ENCODE measurements at regions not wholly inside any gene's neighbourhood (a gene's known extent, or its start where the extent isn't known, plus 50 kb on each side); places are given as distances from the start of the nearest gene placed in this dataset.

DNA sequence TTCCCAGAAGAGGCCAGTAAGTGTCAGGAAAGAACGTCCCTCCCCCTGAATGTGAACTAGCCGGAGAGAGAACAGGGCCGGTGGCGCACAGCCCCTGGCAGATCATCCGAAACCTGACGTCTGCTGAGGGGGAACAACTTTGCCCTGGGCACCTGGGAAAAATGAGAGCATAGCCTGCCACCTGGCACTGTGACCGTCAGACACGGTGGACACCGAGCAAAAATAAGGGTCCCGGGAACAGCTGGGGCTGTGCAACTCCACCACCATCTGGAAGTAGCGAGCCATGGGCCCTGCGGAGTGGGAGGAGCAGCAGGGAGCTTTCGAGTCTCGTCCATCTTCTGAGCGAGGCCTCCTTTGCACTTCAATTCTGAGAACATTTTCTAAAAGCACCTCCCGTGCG lies 110.8 kb downstream of the EDN3 start:
- ATAC-seq: no peak

DNA sequence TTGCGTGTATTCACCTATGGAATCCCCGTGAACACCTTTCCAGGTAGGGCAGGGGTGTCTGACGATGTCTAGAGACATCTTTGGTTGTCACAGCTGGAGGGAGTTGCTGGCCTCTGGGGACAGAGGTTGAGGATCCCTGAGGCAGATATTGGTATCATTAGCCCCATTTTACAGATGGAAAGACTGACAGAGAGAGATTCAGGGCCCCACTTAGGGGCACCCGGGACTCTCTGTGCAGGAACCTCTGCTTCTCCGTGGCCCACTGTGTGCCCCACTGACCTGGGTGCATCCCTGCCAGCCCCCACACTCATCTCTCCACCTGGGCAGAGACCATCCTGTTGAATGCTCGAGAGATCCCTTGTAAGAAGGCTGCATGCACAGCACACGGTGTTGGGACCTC lies 111.2 kb downstream of the EDN3 start:
- H3K27ac Mint-ChIP-seq: no peak overlapping the region
- H3K9me3 ChIP-seq (ENCODE audit: control insufficient read depth, low read length, poor library complexity, severe bottlenecking): no peaks in the 10 kb centered on the region
- DNase-seq (no peak), ATAC-seq (no peak)
- peaks cover 2% of the 10 kb centered on the region for H3K4me1 Mint-ChIP-seq
- peaks cover 27% of the 10 kb centered on the region for H3K27me3 Mint-ChIP-seq
- no peak overlapping the region for H3K4me3 Mint-ChIP-seq
- H3K36me3 Mint-ChIP-seq (ENCODE audit: low read depth): peaks cover 2% of the 10 kb centered on the region

More for the DNA sequence above, 110.8 kb downstream of the EDN3 start:
- Mint-ChIP-seq H3K36me3 (ENCODE audit: low read depth) (peaks cover 2% of the 10 kb centered on the region), H3K27me3 (peaks cover 28% of the 10 kb centered on the region), H3K4me1 (peaks cover 2% of the 10 kb centered on the region), H3K4me3 (no peak overlapping the region), H3K27ac (no peak overlapping the region)
- no peaks in the 10 kb centered on the region for H3K9me3 ChIP-seq (ENCODE audit: control insufficient read depth, low read length, poor library complexity, severe bottlenecking)
- DNase-seq: no peak

DNA sequence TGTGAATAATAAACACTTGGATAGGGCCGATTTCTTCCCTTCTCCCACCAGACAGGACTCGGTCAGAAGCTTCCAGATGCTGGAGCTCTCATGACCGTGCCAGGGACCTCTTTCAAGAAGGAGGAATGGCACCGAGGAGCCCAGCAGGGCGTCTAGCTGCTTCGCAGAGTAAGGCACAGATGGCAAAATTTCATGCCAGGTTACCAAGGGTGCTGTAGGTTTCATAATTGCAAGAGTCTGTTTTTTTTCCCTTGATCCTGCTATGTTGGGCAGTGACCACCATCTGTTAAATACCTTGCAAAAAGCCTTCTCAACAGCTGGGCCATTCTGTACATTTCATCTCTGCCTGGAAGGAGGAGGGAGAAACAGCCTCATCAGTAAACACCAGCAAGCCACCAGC lies 111.8 kb downstream of the EDN3 start:
- H3K27me3 Mint-ChIP-seq: peaks cover 31% of the 10 kb centered on the region
- peaks cover 2% of the 10 kb centered on the region for H3K36me3 Mint-ChIP-seq (ENCODE audit: low read depth)
- peaks cover 2% of the 10 kb centered on the region for H3K4me1 Mint-ChIP-seq
- H3K4me3 Mint-ChIP-seq: no peak overlapping the region
- ATAC-seq (no peak), DNase-seq (no peak)
- H3K9me3 ChIP-seq (ENCODE audit: control insufficient read depth, low read length, poor library complexity, severe bottlenecking): no peaks in the 10 kb centered on the region
- H3K27ac Mint-ChIP-seq: no peak overlapping the region

DNA sequence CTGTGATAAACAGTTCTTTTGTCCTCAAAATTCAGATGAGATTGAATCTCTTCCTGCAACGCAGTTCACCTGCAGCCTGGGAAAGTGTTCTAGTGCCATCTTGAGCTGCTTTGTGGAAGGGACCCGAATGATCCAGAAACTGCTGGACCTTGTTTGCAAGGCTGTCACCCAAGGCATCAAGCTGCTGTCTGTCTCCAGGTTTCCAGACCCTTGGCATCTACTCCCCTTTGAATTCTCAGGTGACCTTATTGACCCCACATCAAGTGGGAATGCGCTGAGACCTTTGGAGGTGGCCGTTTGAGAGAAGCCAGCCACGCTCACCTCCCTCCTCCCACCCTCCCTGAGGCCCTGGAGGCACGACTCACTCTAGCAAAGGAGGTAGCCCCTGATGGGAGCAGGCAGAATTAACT lies 112.5 kb downstream of the EDN3 start:
- peaks cover 4% of the 10 kb centered on the region for H3K36me3 Mint-ChIP-seq (ENCODE audit: low read depth)
- no peaks in the 10 kb centered on the region for H3K9me3 ChIP-seq (ENCODE audit: control insufficient read depth, low read length, poor library complexity, severe bottlenecking)
- ATAC-seq (no peak), DNase-seq (no peak)
- H3K4me1 Mint-ChIP-seq: peaks cover 2% of the 10 kb centered on the region
- H3K27me3 Mint-ChIP-seq: peaks cover 32% of the 10 kb centered on the region
- no peak overlapping the region for H3K4me3 Mint-ChIP-seq
- H3K27ac Mint-ChIP-seq: no peak overlapping the region

DNA sequence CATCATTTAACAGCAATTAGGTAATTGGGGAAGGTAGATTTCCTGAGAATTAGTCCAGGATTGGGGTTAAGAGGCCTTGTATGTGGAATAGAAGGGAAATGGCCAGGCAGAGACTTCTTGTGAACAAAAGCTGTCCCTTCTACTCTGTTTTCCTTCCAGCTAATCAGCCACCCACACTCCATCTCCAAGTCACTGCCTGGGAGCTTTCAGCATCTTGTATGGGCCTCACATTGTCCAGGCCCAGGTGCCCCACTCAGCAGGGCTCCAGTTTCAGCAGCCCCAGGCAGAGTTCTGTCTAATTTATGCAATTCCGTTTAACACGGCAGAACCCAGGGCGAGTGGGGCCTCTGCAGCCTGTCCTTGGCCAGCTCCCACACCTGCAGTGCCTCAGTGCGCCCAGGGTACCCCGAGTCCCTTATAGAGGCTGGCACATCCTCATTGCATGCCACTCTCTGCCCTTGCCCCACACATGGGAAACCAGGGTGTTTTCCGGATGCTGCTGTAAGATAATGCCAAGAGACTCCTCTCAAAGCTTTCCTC lies 113.0 kb downstream of the EDN3 start:
- H3K27me3 Mint-ChIP-seq: peaks cover 32% of the 10 kb centered on the region
- H3K4me1 Mint-ChIP-seq: peaks cover 2% of the 10 kb centered on the region
- ATAC-seq (no peak), DNase-seq (no peak)
- H3K4me3 Mint-ChIP-seq: no peak overlapping the region
- H3K27ac Mint-ChIP-seq: no peak overlapping the region
- H3K36me3 Mint-ChIP-seq (ENCODE audit: low read depth): peaks cover 4% of the 10 kb centered on the region
- H3K9me3 ChIP-seq (ENCODE audit: control insufficient read depth, low read length, poor library complexity, severe bottlenecking): no peaks in the 10 kb centered on the region

DNA sequence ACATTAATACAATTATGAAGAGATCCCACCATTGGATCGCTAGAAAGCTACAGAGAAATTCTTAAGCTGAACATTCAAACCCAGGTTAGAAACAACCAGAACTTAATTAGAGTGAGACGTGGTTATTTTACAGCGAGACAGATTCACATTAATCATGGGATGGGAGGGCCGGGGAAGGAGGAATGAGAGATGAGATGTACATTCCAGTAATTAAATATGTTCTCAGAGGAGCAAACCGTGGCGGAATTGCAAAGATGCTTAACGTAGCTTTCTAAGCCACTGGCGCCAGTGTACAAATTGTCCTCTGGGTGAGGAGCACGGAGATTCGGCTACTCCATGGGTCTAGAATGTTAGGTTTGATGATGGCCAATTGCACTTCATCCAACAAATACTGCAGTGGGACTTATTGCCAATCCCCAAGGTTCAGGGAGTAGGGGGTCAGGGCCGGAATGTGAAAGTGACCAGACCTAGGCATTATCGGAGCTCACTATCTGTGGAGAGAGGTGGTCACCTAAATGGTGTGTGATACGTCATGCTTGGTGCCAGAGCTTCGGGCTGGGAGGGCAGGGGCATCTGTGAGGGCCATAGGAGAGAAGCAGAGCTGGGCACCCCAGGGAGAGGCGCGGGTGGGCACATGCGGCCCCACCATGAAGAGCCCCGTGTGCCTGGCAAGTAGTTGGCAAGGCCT lies 114.7 kb downstream of the EDN3 start:
- peaks cover 2% of the 10 kb centered on the region for H3K4me1 Mint-ChIP-seq
- peaks cover 47% of the 10 kb centered on the region for H3K27me3 Mint-ChIP-seq
- ATAC-seq (no peak), DNase-seq (no peak)
- H3K4me3 Mint-ChIP-seq: no peak overlapping the region
- no peak overlapping the region for H3K27ac Mint-ChIP-seq
- H3K9me3 ChIP-seq (ENCODE audit: control insufficient read depth, low read length, poor library complexity, severe bottlenecking): no peaks in the 10 kb centered on the region
- peaks cover 4% of the 10 kb centered on the region for H3K36me3 Mint-ChIP-seq (ENCODE audit: low read depth)

DNA sequence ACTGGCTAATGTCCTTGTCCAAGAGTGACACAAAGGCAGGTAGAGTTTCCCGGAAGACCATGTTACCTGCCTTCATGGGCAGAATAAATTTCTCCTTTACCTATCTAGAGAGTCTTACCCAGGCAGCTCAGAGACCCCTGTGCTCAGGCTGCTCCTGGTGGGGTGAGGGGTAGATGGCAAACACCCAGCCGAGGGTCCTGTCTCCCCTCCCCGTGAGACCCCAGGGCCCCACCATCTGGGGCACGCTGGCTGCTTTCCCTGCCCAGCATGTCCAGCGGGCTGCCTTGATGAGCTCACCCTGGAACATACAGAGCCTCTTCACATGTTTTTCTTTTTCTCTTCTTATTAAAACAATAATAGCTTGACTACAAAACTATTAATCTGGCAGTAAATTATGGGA lies 116.5 kb downstream of the EDN3 start:
- Mint-ChIP-seq H3K4me3 (no peak overlapping the region), H3K36me3 (ENCODE audit: low read depth) (peaks cover 4% of the 10 kb centered on the region), H3K27me3 (peaks cover 43% of the 10 kb centered on the region), H3K4me1 (no peaks in the 10 kb centered on the region), H3K27ac (no peak overlapping the region)
- H3K9me3 ChIP-seq (ENCODE audit: control insufficient read depth, low read length, poor library complexity, severe bottlenecking): no peaks in the 10 kb centered on the region
- ATAC-seq (no peak), DNase-seq (no peak)

DNA sequence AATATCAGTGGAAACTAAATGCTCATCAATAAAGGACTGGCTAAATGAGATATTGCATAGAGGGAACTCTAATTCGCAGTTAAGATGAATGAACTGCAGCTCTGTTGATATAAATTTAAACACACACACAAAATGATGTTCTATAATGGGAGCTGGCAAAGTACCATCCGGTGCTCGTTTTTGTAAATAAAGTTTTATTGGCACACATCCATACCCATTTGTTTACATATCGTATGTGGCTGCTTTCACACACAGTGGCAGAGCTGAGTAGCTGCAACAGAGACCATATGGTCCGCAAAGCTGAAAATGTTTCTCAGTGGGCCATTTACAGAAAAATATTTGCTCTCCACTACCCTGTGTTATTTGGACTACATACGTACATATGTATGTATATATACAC lies 120.7 kb downstream of the EDN3 start:
- H3K36me3 Mint-ChIP-seq (ENCODE audit: low read depth): peaks cover 3% of the 10 kb centered on the region
- H3K27ac Mint-ChIP-seq: no peak overlapping the region
- DNase-seq: no peak
- H3K4me3 Mint-ChIP-seq: no peak overlapping the region
- H3K4me1 Mint-ChIP-seq: no peaks in the 10 kb centered on the region
- H3K27me3 Mint-ChIP-seq: peaks cover 29% of the 10 kb centered on the region
- H3K9me3 ChIP-seq (ENCODE audit: control insufficient read depth, low read length, poor library complexity, severe bottlenecking): no peaks in the 10 kb centered on the region
- ATAC-seq: no peak

DNA sequence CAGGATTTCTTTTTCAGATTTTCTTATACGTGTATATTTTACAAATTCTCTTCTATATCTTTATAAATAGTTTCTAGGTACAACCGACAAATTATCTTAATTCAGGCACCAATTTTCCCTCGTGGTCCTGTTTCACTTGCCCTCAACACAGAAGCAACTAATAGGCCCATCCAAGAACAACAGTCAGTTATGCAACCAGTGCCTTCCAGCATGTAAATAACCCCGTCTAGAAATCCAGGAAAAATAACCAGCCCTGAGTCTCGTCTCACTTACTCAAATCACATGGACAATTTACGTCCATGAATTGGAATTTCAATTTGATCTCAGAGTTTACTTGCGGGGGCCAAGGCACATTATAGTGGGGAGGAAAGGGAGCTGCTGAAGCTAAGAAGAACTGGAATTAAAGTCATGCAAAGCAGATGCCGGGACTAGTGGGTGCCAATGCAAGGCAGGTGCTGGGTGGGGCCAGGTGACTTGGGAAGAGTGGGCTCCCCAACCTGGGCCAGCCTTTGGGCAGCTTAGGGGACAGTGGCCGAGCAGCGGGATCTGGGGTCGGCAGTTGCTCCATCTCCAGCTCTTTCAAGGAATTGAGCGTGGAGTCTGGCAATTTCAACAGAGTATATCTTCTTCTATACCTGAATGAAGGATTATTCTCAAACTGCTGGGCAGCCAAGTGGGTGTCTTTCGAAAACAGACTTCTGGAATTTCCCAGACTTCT lies 121.7 kb downstream of the EDN3 start:
- Mint-ChIP-seq H3K27me3 (peaks cover 26% of the 10 kb centered on the region), H3K4me3 (no peak overlapping the region), H3K36me3 (ENCODE audit: low read depth) (peaks cover 4% of the 10 kb centered on the region), H3K4me1 (no peaks in the 10 kb centered on the region), H3K27ac (no peak overlapping the region)
- no peak for ATAC-seq
- no peak for DNase-seq
- no peaks in the 10 kb centered on the region for H3K9me3 ChIP-seq (ENCODE audit: control insufficient read depth, low read length, poor library complexity, severe bottlenecking)

DNA sequence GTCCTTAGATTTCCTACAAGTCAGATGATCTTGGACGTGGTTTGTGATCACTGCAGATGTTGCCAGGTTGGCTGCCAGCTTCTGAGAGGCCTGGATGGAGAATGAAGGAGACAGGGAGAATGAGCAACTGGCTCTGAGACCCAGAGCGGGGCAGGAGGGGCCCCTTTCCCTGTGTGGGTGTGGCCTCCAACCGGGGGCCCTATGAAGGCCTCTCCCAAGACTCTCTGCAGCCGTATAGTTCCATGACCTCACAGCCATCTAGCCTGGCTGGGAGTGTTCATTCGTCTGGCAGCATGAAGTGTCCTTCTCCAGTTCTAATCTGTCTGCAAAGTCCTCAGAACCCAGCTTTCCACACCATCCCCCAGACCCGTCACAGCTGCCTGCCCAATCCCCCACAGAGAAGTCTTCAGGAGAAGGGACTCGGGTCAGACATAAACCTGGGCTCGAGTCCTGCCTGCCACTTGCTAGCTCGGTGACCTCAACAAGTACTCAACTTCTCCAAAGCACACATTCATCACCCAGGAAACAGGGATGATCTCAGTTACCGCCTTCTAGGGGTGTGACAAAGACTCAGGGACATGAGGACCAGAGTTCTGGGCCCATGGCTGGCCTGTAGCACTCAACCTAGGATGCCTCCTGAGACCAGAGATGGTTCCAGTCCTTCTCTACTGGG lies 122.6 kb downstream of the EDN3 start:
- Mint-ChIP-seq H3K27me3 (peaks cover 17% of the 10 kb centered on the region), H3K4me3 (no peak overlapping the region), H3K36me3 (ENCODE audit: low read depth) (peaks cover 2% of the 10 kb centered on the region), H3K27ac (no peak overlapping the region), H3K4me1 (no peaks in the 10 kb centered on the region)
- H3K9me3 ChIP-seq (ENCODE audit: control insufficient read depth, low read length, poor library complexity, severe bottlenecking): no peaks in the 10 kb centered on the region
- no peak for ATAC-seq
- no peak for DNase-seq

DNA sequence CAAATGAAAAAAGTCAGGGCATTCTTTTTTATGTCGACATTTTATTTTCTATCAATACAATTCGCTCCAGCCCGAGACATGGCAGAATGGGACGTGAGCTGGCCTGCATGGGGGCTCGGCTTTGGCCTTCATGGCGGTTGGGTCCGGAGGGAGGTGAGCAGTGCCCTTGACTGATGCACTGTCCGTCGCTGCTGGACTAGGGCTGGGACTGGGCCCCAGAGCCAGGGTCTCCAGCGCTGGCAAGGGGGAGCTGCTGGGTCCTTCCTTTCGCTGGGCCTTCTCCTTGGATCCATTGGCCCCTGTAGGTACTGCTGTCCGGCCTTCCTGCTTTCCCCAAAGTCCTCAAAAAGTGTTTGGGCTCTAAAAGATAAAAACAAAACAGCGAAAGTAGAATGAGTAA lies 124.6 kb downstream of the EDN3 start:
- Mint-ChIP-seq H3K4me3 (no peak overlapping the region), H3K36me3 (ENCODE audit: low read depth) (peaks cover 2% of the 10 kb centered on the region), H3K27me3 (no peaks in the 10 kb centered on the region), H3K4me1 (peaks cover 6% of the 10 kb centered on the region), H3K27ac (no peak overlapping the region)
- ATAC-seq: no peak
- H3K9me3 ChIP-seq (ENCODE audit: control insufficient read depth, low read length, poor library complexity, severe bottlenecking): no peaks in the 10 kb centered on the region
- no peak for DNase-seq

DNA sequence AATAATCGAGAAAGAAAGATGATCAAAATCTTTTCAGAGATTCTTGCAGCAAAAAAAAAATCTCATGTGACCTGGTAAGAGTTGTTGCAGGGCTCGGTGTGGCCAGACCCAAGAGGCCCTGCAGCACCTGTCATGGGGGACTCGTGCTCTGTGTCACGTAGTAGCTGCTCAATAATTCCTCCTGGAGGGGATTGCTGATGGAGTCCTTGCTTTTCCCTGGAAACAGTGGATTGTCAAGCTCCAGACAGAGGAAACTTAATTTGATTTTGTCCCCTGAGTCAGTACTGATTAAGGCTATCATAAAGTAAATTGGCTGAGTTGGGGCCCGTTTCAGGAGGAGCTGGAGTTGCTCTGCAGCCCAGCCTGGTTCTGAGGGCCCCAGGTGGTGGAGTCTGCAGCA lies 125.2 kb downstream of the EDN3 start:
- Mint-ChIP-seq H3K4me1 (peaks cover 6% of the 10 kb centered on the region), H3K4me3 (no peak overlapping the region), H3K27ac (no peak overlapping the region), H3K27me3 (no peaks in the 10 kb centered on the region), H3K36me3 (ENCODE audit: low read depth) (peaks cover 2% of the 10 kb centered on the region)
- H3K9me3 ChIP-seq (ENCODE audit: control insufficient read depth, low read length, poor library complexity, severe bottlenecking): no peaks in the 10 kb centered on the region
- ATAC-seq: no peak
- no peak for DNase-seq

DNA sequence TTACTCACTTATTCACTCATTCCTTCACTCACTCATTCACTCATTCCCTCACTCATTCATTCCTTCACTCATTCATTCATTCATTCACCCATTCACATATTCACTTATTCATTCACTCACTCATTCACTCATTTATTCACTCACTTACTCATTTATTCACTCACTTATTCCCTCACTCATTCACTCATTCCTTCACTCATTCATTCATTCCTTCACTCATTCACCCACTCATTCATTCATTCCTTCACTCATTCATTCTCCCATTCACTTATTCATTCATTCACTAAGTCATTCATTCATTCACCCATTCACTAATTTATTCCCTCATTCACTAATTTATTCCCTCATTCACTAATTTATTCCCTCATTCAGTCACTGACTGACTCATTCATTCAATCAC lies 127.6 kb downstream of the EDN3 start:
- no peaks in the 10 kb centered on the region for H3K9me3 ChIP-seq (ENCODE audit: control insufficient read depth, low read length, poor library complexity, severe bottlenecking)
- H3K4me3 Mint-ChIP-seq: no peak overlapping the region
- no peak overlapping the region for H3K27ac Mint-ChIP-seq
- peaks cover 6% of the 10 kb centered on the region for H3K4me1 Mint-ChIP-seq
- no peak for ATAC-seq
- H3K27me3 Mint-ChIP-seq: peaks cover 4% of the 10 kb centered on the region
- DNase-seq: no peak
- H3K36me3 Mint-ChIP-seq (ENCODE audit: low read depth): peaks cover 2% of the 10 kb centered on the region
